Fibroblast of pulmonary artery (primary cell): ENCODE measurements at regions not wholly inside any gene's neighbourhood (a gene's known extent, or its start where the extent isn't known, plus 50 kb on each side); places are given as distances from the start of the nearest gene placed in this dataset.

Source experiments
- DNase-seq: peaks from one replicate; pipeline ENCODE4 v3.0.0-alpha.2; 2010; ENCODE audit warnings: low read depth
- H3K4me3 ChIP-seq: replicated peaks from 2 replicates; pipeline ENCODE4 v1.5.1; 2011; ENCODE audit warnings: low read depth, mild to moderate bottlenecking, control low read depth, low read length, moderate library complexity
- TF ChIP-seq, protein P1 (sequence below): IDR thresholded peaks from 2 replicates; pipeline ENCODE4 v1.5.1; 2011; ENCODE audit warnings: mild to moderate bottlenecking, control low read depth, low read length, inconsistent platforms; ENCODE audit errors: missing control alignments

DNA sequence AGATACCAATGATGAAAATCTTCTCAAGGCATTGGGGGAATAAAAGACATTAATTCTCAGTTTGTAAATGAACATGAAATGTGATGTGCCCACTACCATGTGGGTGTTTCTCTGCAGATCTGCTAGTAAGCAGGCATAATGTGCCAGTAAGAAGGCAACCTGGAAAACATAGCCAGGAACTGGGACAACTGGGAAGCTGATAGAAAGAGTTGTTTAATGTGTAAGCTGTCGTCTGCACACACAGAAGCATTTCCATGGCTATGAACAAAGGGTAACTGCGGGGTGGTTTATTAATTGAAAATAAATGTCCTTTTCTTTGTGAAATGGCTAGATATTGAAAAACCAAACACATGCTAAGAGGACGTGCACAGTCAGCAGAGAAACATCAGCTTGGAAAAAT, 52.0 kb downstream of the ZC3H11B start:
- no peak for DNase-seq
- TF ChIP-seq, protein P1, sequence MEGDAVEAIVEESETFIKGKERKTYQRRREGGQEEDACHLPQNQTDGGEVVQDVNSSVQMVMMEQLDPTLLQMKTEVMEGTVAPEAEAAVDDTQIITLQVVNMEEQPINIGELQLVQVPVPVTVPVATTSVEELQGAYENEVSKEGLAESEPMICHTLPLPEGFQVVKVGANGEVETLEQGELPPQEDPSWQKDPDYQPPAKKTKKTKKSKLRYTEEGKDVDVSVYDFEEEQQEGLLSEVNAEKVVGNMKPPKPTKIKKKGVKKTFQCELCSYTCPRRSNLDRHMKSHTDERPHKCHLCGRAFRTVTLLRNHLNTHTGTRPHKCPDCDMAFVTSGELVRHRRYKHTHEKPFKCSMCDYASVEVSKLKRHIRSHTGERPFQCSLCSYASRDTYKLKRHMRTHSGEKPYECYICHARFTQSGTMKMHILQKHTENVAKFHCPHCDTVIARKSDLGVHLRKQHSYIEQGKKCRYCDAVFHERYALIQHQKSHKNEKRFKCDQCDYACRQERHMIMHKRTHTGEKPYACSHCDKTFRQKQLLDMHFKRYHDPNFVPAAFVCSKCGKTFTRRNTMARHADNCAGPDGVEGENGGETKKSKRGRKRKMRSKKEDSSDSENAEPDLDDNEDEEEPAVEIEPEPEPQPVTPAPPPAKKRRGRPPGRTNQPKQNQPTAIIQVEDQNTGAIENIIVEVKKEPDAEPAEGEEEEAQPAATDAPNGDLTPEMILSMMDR: no peak
- H3K4me3 ChIP-seq: no peak overlapping the region

DNA sequence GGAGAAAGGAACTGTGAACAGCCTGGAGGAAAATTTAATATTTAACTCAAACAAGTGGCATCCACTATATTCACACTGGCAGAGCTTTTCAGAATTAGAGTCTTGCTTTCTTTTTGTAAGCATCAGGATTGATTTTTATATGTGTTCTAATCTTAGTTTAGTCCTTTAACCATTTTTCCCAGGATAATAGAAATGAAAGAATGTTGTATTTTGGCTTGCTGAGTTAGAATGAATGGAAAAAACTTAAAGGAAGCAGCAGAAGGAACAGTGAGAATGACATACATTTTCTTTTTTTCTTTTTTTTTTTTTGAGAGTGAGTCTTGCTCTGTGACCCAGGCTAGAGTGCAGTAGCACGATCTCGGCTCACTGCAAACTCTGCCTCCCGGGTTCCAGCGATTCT, 53.0 kb downstream of the ZC3H11B start:
- H3K4me3 ChIP-seq: no peak overlapping the region
- no peak for DNase-seq
- TF ChIP-seq, protein P1: no peak

DNA sequence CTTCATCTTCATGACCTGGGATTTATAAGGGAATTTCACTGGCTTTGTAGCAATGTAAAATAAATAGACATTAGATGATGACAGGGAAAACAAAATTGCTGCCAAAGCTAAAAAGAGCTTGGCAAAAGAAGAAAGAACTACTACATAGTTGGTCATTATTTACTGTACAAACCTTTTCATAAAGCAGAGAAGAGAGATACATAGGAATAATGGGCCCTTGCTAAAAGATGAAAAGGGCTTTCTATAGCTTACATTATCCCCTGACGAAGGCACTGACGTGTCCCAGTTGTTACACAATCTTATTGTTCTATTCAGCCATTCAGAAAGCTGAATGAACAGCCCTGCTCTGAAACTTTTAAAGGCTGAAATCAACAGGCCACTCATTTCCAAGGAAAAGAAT, 57.1 kb downstream of the ZC3H11B start:
- H3K4me3 ChIP-seq: no peak overlapping the region
- TF ChIP-seq, protein P1: no peak
- peak; percentile 92 for DNase-seq

DNA sequence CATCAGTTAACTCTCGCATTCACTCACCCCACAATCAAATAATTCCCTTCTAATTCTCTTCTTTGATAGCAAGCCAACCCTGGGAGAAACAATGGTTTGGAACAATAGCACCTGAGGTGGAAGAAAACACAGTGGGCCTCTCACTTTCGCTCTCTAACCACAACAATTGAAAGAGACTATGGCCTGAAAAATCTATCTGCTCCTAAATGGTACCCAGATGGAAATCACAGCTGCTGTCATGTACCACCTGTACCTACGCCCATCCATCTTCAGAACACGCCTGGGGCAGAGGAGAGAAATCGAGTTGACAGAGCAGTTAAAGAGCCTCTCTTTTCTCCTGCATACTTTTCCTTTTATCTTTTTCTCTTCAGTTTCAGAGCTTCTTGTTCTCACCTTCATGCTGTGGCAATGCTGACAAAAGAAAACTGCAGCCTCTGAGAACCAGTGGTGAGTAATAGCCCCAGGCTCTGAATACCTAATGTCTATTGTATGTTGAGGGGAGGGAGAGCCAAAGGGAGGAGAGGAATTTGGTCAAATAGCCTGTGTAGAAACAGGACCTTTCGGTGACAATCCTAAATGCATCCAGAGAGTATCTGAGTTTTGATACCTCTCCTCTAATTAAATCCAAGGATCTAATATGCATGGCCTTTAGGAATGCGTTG, 57.7 kb downstream of the ZC3H11B start:
- TF ChIP-seq, protein P1: no peak
- peak; percentile 81 for DNase-seq
- H3K4me3 ChIP-seq: no peak overlapping the region

DNA sequence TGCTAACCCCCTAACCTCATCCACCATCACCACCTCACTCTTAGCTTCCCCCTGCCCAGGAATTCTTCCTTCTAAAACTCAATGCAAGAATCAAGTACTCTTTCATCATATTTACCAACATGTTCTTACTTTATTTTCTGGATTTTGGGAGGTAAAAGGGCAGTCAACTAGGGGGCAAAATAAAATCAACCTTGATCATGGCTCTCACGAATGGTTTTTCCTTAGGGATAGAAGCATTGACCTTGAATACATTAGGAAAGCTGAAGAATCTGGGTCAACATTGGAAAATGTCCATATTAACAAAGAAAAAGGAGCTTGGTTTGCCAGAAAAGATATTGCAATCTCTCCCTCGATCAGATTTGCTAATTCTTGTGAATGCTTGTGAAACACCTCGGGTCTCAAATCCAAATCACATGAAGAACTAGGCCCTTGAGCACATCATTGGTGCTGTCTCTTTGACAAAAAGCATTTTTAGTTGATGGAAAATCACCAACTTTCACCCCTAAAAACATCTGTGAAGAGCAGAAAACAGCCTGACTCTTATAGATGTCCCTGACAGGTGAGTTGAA, 58.9 kb downstream of the ZC3H11B start:
- TF ChIP-seq, protein P1: no peak
- no peak overlapping the region for H3K4me3 ChIP-seq
- DNase-seq: no peak

DNA sequence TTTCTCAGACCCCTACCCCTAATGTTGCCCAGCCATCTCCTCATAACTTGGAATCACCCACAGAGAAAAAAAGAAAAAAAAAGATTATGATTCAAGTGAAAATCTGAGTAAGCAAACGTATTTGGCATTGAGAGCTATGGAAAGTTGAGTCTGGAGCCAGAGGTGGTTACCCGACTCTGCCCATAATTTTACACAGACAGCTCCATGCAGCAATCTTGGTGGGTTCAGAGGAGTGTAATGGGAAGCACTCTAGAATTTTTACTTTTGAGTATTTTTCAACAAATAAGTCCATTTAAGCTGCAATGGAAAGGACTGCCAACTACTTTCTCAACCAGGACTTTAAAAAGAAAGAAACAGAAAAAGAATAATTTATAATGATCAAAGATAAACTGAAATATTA, 62.7 kb downstream of the ZC3H11B start:
- H3K4me3 ChIP-seq: no peak overlapping the region
- TF ChIP-seq, protein P1: no peak
- no peak for DNase-seq

DNA sequence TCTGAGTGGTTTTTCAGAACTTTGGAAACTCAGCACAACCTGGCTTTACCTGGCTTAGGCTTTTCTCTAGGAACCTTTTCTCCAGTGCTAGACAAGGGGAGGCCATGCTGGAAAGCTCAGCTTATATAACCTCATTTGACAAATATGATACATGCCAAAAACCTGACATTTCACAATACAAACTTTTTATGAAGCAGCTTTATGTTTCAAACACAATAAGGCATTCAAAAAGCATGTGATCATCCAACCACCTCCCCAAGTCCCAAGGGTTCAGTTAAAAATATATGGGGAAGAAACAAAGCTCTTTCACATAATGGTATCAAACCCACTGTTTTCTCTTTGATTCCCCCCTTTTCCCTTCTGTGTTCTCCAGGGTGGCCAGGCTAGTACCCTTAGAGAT, 63.7 kb downstream of the ZC3H11B start:
- H3K4me3 ChIP-seq: no peak overlapping the region
- TF ChIP-seq, protein P1: no peak
- peak; percentile 77 for DNase-seq
